ENCODE measurements at regions not wholly inside any gene's neighbourhood (a gene's known extent, or its start where the extent isn't known, plus 50 kb on each side); places are given as distances from the start of the nearest gene placed in this dataset.
"Not testable (repeated sequence)": the region's sequence is repeated elsewhere in the genome, so short reads cannot be mapped to it uniquely, and the experiment has no call there.

DNA sequence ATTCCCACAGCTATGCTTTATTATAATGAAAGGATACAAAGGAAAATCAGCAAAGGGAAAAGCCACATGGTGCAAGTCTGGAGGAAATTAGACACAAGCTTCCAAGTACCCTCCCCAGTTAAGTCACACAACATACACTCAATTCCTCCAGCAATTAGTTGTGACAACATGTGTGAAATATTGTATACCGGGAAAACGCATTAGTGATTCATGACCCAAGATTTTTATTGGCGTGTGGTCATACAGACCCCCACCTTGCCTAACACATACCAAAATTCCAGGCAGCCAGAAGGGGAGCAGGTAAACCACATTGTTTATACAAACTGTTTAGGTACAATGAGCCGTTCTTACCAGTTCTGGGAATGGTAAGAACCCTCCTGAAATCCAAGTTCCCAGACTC is 160.6 kb downstream of the CYB561 start:
- TF ChIP-seq, protein P1, sequence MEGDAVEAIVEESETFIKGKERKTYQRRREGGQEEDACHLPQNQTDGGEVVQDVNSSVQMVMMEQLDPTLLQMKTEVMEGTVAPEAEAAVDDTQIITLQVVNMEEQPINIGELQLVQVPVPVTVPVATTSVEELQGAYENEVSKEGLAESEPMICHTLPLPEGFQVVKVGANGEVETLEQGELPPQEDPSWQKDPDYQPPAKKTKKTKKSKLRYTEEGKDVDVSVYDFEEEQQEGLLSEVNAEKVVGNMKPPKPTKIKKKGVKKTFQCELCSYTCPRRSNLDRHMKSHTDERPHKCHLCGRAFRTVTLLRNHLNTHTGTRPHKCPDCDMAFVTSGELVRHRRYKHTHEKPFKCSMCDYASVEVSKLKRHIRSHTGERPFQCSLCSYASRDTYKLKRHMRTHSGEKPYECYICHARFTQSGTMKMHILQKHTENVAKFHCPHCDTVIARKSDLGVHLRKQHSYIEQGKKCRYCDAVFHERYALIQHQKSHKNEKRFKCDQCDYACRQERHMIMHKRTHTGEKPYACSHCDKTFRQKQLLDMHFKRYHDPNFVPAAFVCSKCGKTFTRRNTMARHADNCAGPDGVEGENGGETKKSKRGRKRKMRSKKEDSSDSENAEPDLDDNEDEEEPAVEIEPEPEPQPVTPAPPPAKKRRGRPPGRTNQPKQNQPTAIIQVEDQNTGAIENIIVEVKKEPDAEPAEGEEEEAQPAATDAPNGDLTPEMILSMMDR (IDR thresholded peaks at IDR 0.05; ENCODE audit: partially characterized antibody, unreplicated experiment): no peak
- Mint-ChIP-seq H3K4me3 (ENCODE audit: unreplicated experiment) (no peak overlapping the region), H3K27ac (ENCODE audit: unreplicated experiment) (no peak overlapping the region), H3K9me3 (ENCODE audit: unreplicated experiment) (peaks cover 9% of the 10 kb centered on the region), H3K27me3 (ENCODE audit: unreplicated experiment) (no peaks in the 10 kb centered on the region), H3K4me1 (ENCODE audit: low read depth, unreplicated experiment) (no peaks in the 10 kb centered on the region), H3K36me3 (ENCODE audit: unreplicated experiment) (peaks cover 44% of the 10 kb centered on the region)
- no peak for DNase-seq

DNA sequence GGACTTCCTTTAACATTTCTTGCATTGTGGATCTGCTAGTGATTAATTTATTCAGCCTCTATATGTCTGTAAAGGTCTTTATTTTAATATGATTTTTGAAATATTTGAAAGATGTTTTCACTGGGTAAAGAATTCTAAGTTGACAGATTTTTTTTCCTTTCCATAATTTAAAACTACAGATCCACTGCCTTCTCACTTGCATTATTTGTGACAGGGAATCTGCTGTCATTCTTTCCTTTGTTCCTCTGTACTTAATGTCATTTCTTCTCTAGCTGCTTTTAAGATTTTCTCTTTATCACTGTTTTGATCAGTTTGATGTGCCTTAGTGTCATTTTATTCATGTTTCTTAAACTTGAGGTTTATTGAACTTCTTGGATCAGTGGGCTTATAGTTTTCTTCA is 159.9 kb downstream of the CYB561 start:
- DNase-seq: no peak
- H3K4me1 Mint-ChIP-seq (ENCODE audit: low read depth, unreplicated experiment): no peaks in the 10 kb centered on the region

DNA sequence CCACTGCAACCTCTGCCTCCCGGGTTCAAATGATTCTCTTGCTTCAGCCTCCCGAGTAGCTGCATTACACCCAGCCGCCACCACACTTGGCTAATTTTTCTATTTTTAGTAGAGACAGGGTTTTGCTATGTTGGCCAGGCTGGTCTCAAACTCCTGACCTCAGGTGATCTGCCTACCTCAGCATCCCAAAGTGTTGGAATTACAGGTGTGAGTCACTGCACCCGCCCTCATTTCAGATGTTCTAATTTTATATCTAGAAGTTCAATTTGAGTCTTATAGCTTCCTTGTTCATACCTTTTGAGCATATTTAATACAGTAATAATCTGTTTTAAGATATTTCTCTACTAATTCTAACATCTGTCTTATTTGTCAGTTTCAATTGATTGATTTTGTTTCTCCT is 159.1 kb downstream of the CYB561 start:
- not testable (repeated sequence) for DNase-seq; H3K27me3 Mint-ChIP-seq (ENCODE audit: unreplicated experiment); H3K27ac Mint-ChIP-seq (ENCODE audit: unreplicated experiment); H3K4me1 Mint-ChIP-seq (ENCODE audit: low read depth, unreplicated experiment); H3K9me3 Mint-ChIP-seq (ENCODE audit: unreplicated experiment); H3K4me3 Mint-ChIP-seq (ENCODE audit: unreplicated experiment)
- H3K36me3 Mint-ChIP-seq (ENCODE audit: unreplicated experiment): peaks cover 44% of the 10 kb centered on the region

More for the DNA sequence above, 159.9 kb downstream of the CYB561 start:
- Mint-ChIP-seq H3K27ac (ENCODE audit: unreplicated experiment) (no peak overlapping the region), H3K4me3 (ENCODE audit: unreplicated experiment) (no peak overlapping the region), H3K36me3 (ENCODE audit: unreplicated experiment) (peaks cover 44% of the 10 kb centered on the region), H3K27me3 (ENCODE audit: unreplicated experiment) (no peaks in the 10 kb centered on the region), H3K9me3 (ENCODE audit: unreplicated experiment) (peaks cover 9% of the 10 kb centered on the region)
- TF ChIP-seq, protein P1 (IDR thresholded peaks at IDR 0.05; ENCODE audit: partially characterized antibody, unreplicated experiment): no peak

DNA sequence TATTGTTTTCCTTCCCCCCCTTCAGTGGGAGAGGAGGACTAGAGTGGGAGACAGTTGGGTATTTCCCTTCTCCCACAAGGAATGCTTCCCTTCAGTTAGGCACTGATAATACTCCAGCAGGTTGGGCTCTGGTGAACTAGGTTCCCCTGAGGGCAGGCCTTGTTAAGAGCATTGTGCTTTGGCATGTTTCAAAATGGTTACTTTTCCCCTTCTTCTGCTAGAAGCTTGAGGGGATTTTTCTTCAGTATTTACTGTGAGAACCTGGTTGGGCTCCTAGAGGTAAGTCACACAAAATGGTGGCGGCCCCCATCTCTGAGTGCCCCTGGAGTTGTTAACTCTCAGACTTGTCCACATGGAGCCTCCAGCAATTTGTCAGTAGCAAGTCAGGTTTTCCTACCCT is 156.2 kb downstream of the CYB561 start:
- TF ChIP-seq, protein P1 (IDR thresholded peaks at IDR 0.05; ENCODE audit: partially characterized antibody, unreplicated experiment): no peak
- no peak overlapping the region for H3K27ac Mint-ChIP-seq (ENCODE audit: unreplicated experiment)
- H3K9me3 Mint-ChIP-seq (ENCODE audit: unreplicated experiment): peaks cover 9% of the 10 kb centered on the region
- H3K27me3 Mint-ChIP-seq (ENCODE audit: unreplicated experiment): no peaks in the 10 kb centered on the region
- peaks cover 22% of the 10 kb centered on the region for H3K36me3 Mint-ChIP-seq (ENCODE audit: unreplicated experiment)
- no peak for DNase-seq
- H3K4me1 Mint-ChIP-seq (ENCODE audit: low read depth, unreplicated experiment): peaks cover 4% of the 10 kb centered on the region
- no peak overlapping the region for H3K4me3 Mint-ChIP-seq (ENCODE audit: unreplicated experiment)

DNA sequence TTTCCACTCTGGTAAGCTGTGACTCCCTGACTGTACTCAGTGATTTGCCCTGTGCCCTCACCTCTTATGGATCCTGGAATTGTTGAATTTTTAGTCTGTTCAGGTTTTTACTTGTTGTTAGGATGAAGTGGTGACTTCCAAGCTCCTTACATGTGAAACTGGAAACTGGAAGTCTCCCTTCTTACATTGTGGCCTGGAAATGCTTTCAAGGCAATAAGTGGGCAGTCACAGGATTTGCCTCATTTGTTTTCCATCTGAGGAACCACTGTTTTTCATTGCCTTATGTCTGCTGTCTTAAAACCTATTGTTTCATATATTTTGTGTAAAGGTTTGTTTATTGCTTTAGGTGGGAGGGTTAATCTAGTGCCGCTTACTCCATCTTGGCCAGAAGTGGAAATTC is 155.8 kb downstream of the CYB561 start:
- Mint-ChIP-seq H3K4me3 (ENCODE audit: unreplicated experiment) (no peak overlapping the region), H3K4me1 (ENCODE audit: low read depth, unreplicated experiment) (peaks cover 4% of the 10 kb centered on the region), H3K27ac (ENCODE audit: unreplicated experiment) (no peak overlapping the region), H3K36me3 (ENCODE audit: unreplicated experiment) (peaks cover 21% of the 10 kb centered on the region), H3K9me3 (ENCODE audit: unreplicated experiment) (peaks cover 7% of the 10 kb centered on the region), H3K27me3 (ENCODE audit: unreplicated experiment) (no peaks in the 10 kb centered on the region)
- no peak for DNase-seq
- TF ChIP-seq, protein P1 (IDR thresholded peaks at IDR 0.05; ENCODE audit: partially characterized antibody, unreplicated experiment): no peak

DNA sequence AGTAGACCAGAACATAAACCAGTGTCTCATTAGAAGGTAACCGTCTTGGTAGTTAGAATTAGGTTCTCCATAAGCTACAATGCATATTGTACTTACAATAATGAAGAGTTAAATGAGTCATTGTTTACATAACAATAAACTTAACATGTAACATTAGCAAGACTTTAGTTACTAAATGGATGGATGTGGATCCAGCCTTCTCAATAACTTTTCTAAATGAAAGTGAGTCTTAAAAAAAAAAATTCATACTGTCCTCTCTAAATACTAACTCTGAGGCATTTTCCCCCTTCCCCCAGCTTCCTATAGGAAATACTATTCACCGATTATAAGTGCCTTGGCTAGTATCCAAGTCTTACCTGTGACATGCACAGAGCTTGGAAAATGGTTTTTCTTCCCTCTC is 155.3 kb downstream of the CYB561 start:
- H3K27ac Mint-ChIP-seq (ENCODE audit: unreplicated experiment): no peak overlapping the region

More for the DNA sequence above, 155.3 kb downstream of the CYB561 start:
- Mint-ChIP-seq H3K9me3 (ENCODE audit: unreplicated experiment) (peaks cover 7% of the 10 kb centered on the region), H3K36me3 (ENCODE audit: unreplicated experiment) (peaks cover 16% of the 10 kb centered on the region), H3K4me1 (ENCODE audit: low read depth, unreplicated experiment) (peaks cover 4% of the 10 kb centered on the region), H3K4me3 (ENCODE audit: unreplicated experiment) (no peak overlapping the region), H3K27me3 (ENCODE audit: unreplicated experiment) (no peaks in the 10 kb centered on the region)
- TF ChIP-seq, protein P1 (IDR thresholded peaks at IDR 0.05; ENCODE audit: partially characterized antibody, unreplicated experiment): no peak
- no peak for DNase-seq

Measured in glutamatergic neuron (in vitro differentiated cells).